ENCODE measurements at regions not wholly inside any gene's neighbourhood (a gene's known extent, or its start where the extent isn't known, plus 50 kb on each side); places are given as distances from the start of the nearest gene placed in this dataset.

GRCh38 chr3:193901007-193901406 lies 234.9 kb upstream of the HES1 start (continued):
- TF ChIP-seq CTBP2 (IDR thresholded peaks at IDR 0.05; ENCODE audit: borderline replicate concordance, insufficient read depth, insufficient read length, low read length) (no peak), SP2 (IDR thresholded peaks at IDR 0.05; ENCODE audit: low read length) (no peak), CHD2 (IDR thresholded peaks at IDR 0.05; ENCODE audit: low read length) (no peak), SUZ12 (IDR thresholded peaks at IDR 0.05; ENCODE audit: low read length) (no peak), CBX8 (IDR thresholded peaks at IDR 0.05; ENCODE audit: borderline replicate concordance, low read depth, low read length) (no peak), CTCF (IDR thresholded peaks at IDR 0.05; ENCODE audit: control extremely low read depth in 1 of 3, insufficient read depth in 1 of 3, low read depth in 1 of 3, low read length in 3 of 3) (no peak), NRF1 (IDR thresholded peaks at IDR 0.05; ENCODE audit: low read depth, low read length) (no peak)

Measured in H1 (cell line).